ENCODE measurements at regions not wholly inside any gene's neighbourhood (a gene's known extent, or its start where the extent isn't known, plus 50 kb on each side); places are given as distances from the start of the nearest gene placed in this dataset.
A peak's percentile ranks its signal among the peaks of the same experiment; 100 is the strongest.

- no peak for DNase-seq (ENCODE audit: low spot score)
Observed at GRCh38 chrX:39560271-39560670, 537.5 kb downstream of the BCOR start.

GRCh38 chrX:39563178-39563577 lies 534.6 kb downstream of the BCOR start:
- DNase-seq (ENCODE audit: low spot score) = no peak

DNA sequence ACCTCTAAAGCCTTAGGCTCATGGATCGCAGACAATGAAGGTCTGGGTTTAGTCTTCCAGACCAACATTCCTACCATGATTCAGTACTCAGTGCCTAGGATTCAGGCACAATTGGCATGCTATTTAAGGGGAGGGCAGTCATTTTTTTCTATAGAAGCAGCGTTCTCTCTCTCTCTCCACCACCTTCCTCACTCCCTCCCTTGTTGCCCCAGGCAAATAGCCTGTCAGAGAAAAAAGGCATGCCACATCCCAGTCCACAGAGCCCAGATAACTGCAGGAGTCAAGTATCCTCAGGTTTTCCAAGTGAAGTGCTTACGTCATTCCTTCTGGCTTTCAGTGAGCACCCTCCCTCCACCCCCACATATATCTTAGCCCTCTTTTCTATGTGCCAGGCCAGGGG lies 533.0 kb downstream of the BCOR start:
- no peak for DNase-seq (ENCODE audit: low spot score)

DNA sequence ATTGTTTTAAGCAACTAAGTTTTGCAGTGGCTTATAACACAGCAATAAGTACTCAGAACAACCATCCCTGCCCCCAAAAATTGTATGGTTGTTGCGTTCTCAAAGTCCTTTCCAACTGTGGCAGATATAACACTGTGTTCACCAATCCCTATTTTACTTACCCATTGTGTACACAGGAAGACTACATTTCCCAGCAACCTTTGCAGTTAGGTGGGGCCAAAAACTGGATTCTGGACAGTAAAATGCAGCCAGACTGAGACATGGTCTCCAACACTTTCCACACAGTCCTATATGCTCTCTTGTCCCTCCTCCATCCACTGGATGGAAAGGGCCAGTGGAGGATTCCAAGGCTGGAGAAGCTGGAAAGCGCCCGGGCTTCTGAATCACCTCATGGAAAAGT lies 523.6 kb downstream of the BCOR start:
- DNase-seq (ENCODE audit: low spot score) = no peak

- no peak for DNase-seq (ENCODE audit: low spot score)
Observed at GRCh38 chrX:39576041-39576872, 521.5 kb downstream of the BCOR start.

DNA sequence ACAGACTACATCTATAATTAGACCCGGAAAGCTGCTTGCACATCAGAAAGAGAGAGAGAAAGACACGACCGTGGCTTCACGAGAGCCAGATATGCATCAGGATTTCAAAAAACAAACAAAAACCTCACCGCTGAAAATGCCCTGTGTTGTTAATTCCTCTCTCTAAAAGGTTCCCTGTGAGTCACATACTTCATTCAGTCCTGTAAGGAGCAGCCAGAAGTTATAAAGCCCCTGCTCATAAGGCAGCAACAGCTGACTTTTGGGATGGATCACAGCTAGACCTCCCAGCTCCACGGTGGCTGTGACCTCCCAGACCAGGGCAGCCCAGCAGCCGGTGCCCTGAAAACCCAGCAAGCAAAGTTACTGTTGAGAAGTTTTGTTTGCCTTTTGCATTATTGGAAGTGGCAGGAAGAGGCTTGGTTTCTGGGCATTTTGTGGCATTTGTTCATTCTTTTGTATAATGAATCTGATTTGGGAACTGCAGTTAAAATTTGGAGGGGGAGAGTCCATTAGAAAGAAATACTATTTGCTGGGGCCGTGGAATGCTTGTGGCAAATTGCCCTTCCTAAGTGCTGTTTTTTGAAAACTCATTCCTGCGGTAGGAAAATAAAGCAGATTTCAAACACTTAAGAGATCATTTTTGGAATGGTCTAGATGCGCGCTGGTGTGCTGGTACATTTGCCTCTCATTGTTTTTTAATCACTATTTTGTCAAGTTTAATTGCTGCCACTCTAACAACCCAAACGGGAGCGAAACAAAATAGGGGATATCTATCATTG lies 520.4 kb downstream of the BCOR start:
- peak; percentile 8 for DNase-seq (ENCODE audit: low spot score)

- no peak for DNase-seq (ENCODE audit: low spot score)
Observed at GRCh38 chrX:39577985-39578869, 519.5 kb downstream of the BCOR start.

DNA sequence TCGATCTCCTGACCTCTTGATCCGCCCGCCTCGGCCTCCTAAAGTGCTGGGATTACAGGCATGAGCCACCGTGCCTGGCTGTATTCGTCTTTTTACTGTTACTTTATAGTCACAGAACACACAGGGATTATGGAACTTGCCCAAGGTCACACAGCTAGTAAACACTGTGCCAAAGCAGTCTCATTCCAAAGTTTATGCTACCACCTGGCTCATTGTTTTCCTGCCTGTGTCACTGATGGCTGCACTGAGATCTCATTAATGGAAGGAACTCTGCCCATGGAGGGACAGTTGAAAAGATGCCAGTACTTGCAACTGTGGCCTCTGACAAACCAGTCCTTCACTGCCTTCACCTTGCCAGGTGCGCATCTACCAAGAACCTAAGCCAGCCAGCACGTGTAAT lies 517.7 kb downstream of the BCOR start:
- no peak for DNase-seq (ENCODE audit: low spot score)

DNA sequence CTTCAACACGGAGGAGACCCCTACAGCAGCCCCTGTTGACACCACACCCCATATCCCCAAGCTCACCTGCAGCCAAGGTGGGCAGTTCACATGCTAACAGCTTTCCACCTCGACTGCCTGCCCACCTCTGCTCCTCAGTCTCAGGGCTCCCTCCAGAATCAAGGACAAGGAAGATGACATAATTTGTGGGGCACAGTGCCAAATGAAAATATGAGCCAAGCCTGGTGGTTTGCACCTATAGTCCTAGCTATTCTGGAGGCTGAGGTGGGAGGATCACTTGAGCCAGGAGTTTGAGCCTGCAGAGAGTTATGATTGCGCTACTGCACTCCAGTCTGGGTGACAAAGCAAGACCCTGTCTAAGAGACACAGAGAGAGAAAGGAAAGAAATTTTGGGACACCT lies 516.3 kb downstream of the BCOR start:
- no peak for DNase-seq (ENCODE audit: low spot score)

GRCh38 chrX:39582091-39582490 lies 515.7 kb downstream of the BCOR start:
- peak; percentile 41 for DNase-seq (ENCODE audit: low spot score)

- DNase-seq (ENCODE audit: low spot score) = no peak
Observed at GRCh38 chrX:39582976-39583375, 514.8 kb downstream of the BCOR start.

DNA sequence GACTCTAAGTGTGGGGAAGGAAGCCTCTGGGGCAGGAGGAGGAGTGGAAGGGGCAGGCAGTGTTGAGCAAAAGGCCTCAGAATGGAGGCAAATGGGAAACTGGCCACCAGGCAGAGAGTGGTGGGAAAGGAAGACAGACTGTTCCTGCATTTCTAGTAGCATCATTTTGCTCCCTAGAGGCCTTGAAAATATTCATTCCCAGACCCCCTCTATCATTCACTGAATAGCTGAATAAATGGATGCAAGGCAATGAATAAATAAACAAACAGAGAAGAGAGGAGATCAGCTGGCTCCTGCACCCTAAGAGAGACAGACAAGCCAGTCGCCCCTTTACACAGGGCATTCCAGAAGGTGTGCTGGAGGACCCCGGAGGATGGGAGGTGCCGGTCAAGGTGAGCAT lies 511.9 kb downstream of the BCOR start:
- no peak for DNase-seq (ENCODE audit: low spot score)

GRCh38 chrX:39586359-39586758 lies 511.4 kb downstream of the BCOR start:
- no peak for DNase-seq (ENCODE audit: low spot score)

GRCh38 chrX:39591099-39591498 lies 506.7 kb downstream of the BCOR start:
- DNase-seq (ENCODE audit: low spot score) = no peak

DNA sequence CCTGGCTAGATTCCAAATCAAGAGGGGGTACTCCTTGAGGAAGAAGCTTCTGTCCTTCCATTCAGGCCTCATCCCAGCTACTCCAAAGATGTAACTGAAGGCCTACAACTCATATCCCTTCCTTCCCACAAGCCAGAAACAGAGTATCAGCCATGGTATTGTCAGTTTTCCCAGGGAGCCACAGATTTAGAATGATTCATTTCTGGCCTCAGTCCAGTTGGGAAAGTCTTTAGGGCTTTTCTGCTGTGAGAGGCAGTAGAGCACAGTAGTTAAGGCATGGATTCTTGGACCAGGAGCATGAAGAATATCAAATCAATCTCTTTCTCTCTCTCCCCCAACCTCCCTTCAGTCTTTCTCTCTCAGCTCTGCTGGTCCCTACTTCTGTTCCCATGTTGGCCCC lies 505.0 kb downstream of the BCOR start:
- no peak for DNase-seq (ENCODE audit: low spot score)

DNA sequence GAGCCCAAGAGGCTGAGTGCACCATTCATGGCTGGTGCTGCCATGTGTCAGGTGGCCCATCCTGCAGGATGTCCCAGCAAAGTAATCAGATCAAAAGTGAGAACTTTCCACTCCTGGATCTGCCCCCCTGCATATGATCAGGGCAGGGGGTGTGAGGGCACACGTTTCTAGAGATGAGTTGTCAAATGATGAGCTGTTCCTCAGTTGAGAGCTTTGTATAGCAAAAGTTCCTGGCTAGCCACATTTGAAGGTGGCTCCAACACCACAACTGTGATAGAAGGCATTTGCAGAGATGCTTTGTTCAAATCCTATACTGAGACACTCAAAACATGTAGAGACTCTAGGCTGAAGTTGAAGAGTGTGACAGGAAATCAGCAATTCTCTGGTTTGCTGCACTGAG lies 501.8 kb downstream of the BCOR start:
- no peak for DNase-seq (ENCODE audit: low spot score)

- no peak for DNase-seq (ENCODE audit: low spot score)
Observed at GRCh38 chrX:39596437-39596836, 501.3 kb downstream of the BCOR start.

DNA sequence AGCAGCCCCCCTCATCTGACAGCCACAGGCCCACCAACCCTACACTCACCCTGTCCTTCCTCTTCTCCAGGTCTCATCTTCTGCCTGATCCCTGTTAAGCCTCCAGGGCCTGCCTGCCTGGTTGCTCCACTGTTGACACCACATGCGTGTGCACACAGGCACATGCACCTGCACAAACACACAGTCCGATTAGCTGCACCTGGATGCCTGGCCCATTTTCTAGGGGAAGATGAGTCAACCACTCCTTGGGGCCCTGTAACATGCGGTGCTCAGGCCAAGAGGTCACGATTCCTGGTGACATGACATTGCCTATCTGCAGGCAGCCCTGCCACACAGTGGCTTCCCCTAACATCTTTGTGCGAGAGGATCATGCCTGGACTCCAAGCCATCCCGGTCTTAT lies 498.4 kb downstream of the BCOR start:
- DNase-seq (ENCODE audit: low spot score) = no peak

- no peak for DNase-seq (ENCODE audit: low spot score)
Observed at GRCh38 chrX:39600222-39600621, 497.5 kb downstream of the BCOR start.

DNA sequence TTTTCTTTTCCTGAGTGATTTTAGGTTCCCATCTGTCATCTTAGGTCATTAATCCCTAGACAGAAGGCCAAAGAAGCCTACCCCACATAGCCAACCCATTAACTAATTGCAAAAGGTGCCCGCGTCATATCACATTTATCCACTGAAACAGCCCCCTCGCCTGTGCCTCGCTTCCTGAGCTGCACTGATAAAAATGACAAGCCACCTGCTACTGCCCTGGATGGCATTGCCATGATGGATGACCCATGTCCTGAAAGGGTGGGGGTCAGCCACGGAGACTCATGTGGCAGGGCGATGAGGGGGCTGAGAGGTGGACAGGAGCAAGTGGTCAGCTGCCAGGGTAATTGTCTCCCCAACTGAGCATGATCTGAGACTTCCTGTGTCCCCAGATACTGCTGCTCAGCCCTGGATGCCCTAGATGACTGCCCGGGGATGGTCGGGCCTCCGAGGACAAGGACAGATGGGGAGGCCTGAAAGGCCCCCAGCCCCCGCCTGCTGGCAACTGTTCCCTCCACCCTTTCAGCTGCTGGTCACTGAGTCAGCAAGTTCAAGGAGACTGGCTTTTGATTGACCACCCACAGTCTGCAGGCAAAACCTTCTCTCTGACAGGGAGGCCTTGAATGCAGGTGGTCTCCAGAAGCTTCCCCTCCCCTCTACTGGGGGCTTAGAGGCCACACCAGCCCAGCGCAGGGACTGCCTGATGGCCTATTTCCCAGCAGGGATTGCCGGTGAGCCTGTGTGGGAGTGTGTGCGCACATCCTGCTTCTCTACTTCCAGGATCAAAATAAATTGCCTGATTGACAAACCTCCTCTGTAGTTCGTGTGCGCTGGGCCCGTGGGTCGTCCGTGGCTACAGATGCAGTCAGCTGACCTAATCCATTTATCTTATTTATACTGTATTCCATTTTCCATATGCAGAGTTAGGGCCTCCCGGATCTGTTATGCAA lies 496.3 kb downstream of the BCOR start:
- no peak for DNase-seq (ENCODE audit: low spot score)

- no peak for DNase-seq (ENCODE audit: low spot score)
Observed at GRCh38 chrX:39602195-39602594, 495.6 kb downstream of the BCOR start.
